ENCODE measurements at regions not wholly inside any gene's neighbourhood (a gene's known extent, or its start where the extent isn't known, plus 50 kb on each side); places are given as distances from the start of the nearest gene placed in this dataset.

GRCh38 chr2:153420394-153420793 lies 58.2 kb downstream of the RPRM start:
- TF ChIP-seq CTCF (IDR thresholded peaks at IDR 0.05) = no peak
- no peak for TF ChIP-seq SIN3A (IDR thresholded peaks at IDR 0.05; ENCODE audit: borderline replicate concordance, low read depth, low read length)
- no peak for TF ChIP-seq POLR2AphosphoS5 (IDR thresholded peaks at IDR 0.05; ENCODE audit: low read depth, low read length)
